Endothelial cell of hepatic sinusoid (primary cell): ENCODE measurements at regions not wholly inside any gene's neighbourhood (a gene's known extent, or its start where the extent isn't known, plus 50 kb on each side); places are given as distances from the start of the nearest gene placed in this dataset.
"Not testable (repeated sequence)": the region's sequence is repeated elsewhere in the genome, so short reads cannot be mapped to it uniquely, and the experiment has no call there.

Experiments
- in situ Hi-C: cut with HindIII; loops from 2 replicates; pipeline ENCODE4 v1.10.0; 2017; ENCODE audit warnings: low sequenced_read_pairs

- in situ Hi-C loops: no loop called here
Observed at GRCh38 chr10:30534465-30535144, 94.9 kb downstream of the LYZL2 start.

GRCh38 chr10:30531751-30532530, 97.6 kb downstream of the LYZL2 start:
- in situ Hi-C loops: no loop called here

- in situ Hi-C loops: no loop called here
Observed at GRCh38 chr10:30529373-30529998, 95.5 kb downstream of the MAP3K8 start.

- in situ Hi-C loops: no loop called here
Observed at GRCh38 chr10:30528429-30528786, 94.4 kb downstream of the MAP3K8 start.

GRCh38 chr10:30527623-30528428, 93.8 kb downstream of the MAP3K8 start:
- in situ Hi-C loops: no loop called here

GRCh38 chr10:30522661-30523078, 88.7 kb downstream of the MAP3K8 start:
- in situ Hi-C loops: not testable (repeated sequence)

- in situ Hi-C loops: loop anchor here (5.0 kb wide), 1 partner anchor 62 kb away; no protein-coding TSS in a partner anchor
Observed at GRCh38 chr10:30518907-30519306, 84.9 kb downstream of the MAP3K8 start.
